ENCODE measurements at regions not wholly inside any gene's neighbourhood (a gene's known extent, or its start where the extent isn't known, plus 50 kb on each side); places are given as distances from the start of the nearest gene placed in this dataset.

- no peak for TF ChIP-seq CTCF (IDR thresholded peaks at IDR 0.05; ENCODE audit: insufficient read depth, low read length)
- no peak overlapping the region for H3K4me3 ChIP-seq (ENCODE audit: low read depth, low read length)
- DNase-seq (ENCODE audit: low read depth), result no peak
These were observed 56.0 kb upstream of the ADRA1D start for GRCh38 chr20:4305091-4305490.

DNA sequence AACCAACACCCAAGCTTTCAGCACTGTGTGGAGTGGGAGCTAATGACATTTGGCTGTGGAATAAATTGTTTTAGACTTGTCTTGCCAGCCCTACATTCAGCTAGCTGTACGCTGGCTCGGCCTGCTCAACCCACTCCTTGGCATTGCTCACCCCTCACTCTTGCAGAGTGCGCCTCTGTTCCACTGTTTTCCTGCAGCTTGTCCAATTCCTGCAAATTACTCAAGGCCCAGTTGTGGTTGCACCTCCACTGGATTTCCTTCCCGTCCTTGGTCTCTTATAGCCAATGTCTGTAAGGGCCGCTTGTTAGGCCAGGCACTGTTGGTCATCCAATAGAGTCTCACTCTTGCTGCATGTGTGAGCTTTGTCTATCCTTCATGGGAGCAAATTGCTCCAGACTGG is 55.5 kb upstream of the ADRA1D start:
- DNase-seq (ENCODE audit: low read depth), result no peak
- TF ChIP-seq CTCF (IDR thresholded peaks at IDR 0.05; ENCODE audit: insufficient read depth, low read length), result no peak
- H3K4me3 ChIP-seq (ENCODE audit: low read depth, low read length), result no peak overlapping the region

GRCh38 chr20:4303136-4303535 is 54.0 kb upstream of the ADRA1D start:
- no peak for DNase-seq (ENCODE audit: low read depth)
- no peak for TF ChIP-seq CTCF (IDR thresholded peaks at IDR 0.05; ENCODE audit: insufficient read depth, low read length)

GRCh38 chr20:4300921-4301320 is 51.8 kb upstream of the ADRA1D start:
- no peak overlapping the region for H3K4me3 ChIP-seq (ENCODE audit: low read depth, low read length)
- no peak for DNase-seq (ENCODE audit: low read depth)
- TF ChIP-seq CTCF (IDR thresholded peaks at IDR 0.05; ENCODE audit: insufficient read depth, low read length), result no peak

More at GRCh38 chr20:4303136-4303535, 54.0 kb upstream of the ADRA1D start:
- no peak overlapping the region for H3K4me3 ChIP-seq (ENCODE audit: low read depth, low read length)

GRCh38 chr20:4300401-4300800 is 51.3 kb upstream of the ADRA1D start:
- no peak overlapping the region for H3K4me3 ChIP-seq (ENCODE audit: low read depth, low read length)
- TF ChIP-seq CTCF (IDR thresholded peaks at IDR 0.05; ENCODE audit: insufficient read depth, low read length), result no peak
- no peak for DNase-seq (ENCODE audit: low read depth)

GRCh38 chr20:4299773-4300172 is 50.7 kb upstream of the ADRA1D start:
- DNase-seq (ENCODE audit: low read depth), result peak; percentile 12

More at GRCh38 chr20:4299773-4300172, 50.7 kb upstream of the ADRA1D start:
- H3K4me3 ChIP-seq (ENCODE audit: low read depth, low read length), result no peak overlapping the region
- TF ChIP-seq CTCF (IDR thresholded peaks at IDR 0.05; ENCODE audit: insufficient read depth, low read length), result no peak

Data from fibroblast of the aortic adventitia (primary cell).